GM21717 (cell line): ENCODE measurements at regions not wholly inside any gene's neighbourhood (a gene's known extent, or its start where the extent isn't known, plus 50 kb on each side); places are given as distances from the start of the nearest gene placed in this dataset.

Source experiments
- ATAC-seq: cut with Tn5 transposase; IDR thresholded peaks from one replicate; pipeline ENCODE4 v1.9.1; 2021; ENCODE audit warnings: mild to moderate bottlenecking, moderate library complexity; ENCODE audit not compliant: unreplicated experiment

DNA sequence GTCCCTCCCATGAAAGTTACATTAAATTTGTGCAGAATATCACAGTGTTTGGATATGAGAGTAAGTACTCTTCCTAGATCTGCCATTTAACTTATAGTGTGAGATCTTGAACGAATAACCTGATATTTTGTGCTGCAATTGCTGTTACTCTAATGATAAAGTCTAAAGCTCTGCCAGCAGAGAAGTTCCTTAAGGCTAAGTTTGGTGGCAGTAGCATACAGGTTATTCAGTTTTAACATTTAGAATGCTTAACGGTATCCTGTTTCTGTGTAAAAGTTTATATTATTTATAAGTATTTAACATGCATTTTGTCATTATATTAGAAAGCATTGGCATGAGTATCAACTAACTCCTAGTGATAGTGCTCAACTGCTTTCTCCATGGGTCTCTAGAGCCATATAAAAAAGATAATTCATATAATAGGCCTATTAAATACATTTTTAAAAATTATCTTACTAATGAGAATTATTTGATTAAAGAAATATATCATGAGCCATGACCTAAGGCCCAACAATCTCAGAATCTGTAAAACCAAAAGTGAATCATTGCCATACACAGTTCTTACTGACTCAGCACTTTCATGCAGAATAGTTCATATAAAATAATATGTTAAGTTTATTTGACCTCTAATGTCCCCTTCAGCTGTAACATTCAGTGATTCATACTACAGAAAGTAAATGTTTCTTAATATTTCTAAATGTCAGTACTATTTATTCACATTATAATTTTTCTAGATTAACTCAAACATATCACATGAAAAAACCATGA is 1058.6 kb downstream of the TRHDE start:
- ATAC-seq, result no peak

- ATAC-seq, result no peak
These were observed 1069.5 kb downstream of the TRHDE start for GRCh38 chr12:73341559-73342247.

DNA sequence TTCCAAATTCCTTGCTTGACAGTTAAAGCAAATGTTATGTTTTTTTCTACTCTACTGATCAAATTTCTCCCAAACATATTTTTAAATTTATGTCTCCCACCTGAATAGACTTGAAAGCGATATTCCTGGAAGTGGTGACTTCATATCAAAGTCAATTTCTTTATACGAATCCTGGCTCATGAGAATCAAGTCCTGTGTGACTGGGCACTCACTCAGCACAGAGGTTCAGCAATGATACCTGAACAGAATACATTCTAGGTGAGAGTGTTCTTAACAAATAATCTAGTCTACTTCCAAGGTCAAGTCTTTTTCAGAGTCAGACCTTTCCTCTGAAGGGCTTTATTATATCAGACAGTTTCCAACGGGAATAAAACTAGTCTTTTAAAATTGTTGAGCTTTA is 1070.6 kb downstream of the TRHDE start:
- ATAC-seq, result no peak

- ATAC-seq, result no peak
These were observed 1080.7 kb downstream of the TRHDE start for GRCh38 chr12:73352826-73353225.

DNA sequence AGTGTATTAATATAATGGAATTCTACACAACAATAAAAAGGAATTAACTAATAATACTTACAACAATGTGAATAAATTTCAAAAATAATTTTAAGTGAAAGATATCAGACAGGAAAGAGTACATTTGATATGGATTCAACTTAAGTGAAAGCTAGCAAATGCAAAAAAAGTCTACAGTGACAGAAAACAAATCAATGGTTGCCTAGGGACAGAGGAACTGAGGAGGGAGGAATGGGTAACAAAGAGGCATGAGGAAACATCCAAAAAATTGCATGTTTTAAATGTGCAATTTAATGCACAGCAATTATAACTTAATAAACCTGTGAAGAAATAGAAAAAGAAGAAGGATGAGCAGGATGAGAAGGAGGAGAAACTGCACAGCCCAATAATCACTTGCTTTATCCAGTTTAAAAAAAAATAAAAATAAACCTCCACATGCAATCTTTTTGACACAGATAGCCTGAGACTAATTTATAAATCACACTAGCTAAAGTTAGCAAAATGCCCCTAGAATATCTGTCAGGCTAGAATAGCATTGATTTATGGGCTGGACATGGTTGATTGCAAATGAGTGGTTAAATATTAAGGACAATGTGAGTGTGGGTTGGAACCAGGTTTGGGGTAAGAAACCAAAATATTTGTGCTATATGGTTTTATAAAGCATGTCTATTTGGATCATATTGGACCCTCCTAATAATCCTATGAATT is 1089.1 kb downstream of the TRHDE start:
- ATAC-seq, result no peak

DNA sequence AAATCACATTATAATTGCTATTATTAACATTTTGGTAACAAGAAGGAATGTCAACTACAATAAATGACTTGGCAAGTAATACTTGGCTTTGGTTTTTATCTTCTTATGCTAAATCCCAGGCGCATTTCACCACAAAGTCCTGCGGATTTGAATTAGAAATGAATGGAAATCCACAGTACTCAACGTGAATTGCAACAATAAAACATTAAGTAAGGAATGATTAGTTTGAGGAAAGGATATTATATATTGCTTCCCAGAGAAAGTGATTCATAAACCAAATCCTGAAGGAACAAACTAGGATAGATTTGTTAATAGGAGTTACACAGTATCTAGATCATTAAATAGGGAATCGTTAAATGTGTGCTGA is 1089.7 kb downstream of the TRHDE start:
- ATAC-seq, result no peak

DNA sequence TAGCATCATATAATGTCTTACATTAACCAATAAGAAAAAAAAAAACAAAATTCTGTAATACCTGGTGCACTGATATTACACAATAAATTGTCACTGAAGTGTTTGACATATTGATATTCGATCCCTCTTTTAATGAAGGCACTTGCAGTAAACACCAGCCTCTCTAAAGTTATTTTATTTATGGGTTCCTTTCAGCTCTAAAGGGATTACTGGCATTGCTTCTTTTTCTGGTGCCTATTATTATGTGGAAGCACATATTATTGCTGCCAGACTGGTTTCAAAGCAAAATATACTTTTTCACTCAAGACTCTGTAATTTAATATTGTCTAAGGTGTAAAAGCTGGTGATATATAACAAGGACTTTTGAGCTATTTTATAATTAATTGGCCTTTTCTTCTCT is 1090.5 kb downstream of the TRHDE start:
- ATAC-seq, result no peak

- ATAC-seq, result no peak
These were observed 1100.7 kb downstream of the TRHDE start for GRCh38 chr12:73372856-73373255.

DNA sequence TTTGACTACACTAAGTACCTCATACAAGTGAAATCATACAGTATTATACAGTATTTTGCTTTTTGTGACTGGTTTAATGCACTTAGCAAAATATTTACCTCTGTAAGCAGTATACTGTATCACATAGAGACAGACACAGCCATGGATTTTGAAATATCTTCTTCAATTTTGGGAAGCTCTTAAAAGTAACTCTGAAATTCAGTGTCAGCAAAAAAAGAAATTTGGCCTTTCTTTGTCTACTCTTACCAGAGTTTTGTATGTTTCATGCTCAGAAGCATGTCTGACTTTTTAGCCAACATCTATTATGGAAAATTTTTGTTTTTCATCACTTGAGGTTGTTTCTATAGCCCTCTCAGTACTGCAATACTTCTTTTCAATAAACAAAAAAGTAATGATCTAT is 1102.2 kb downstream of the TRHDE start:
- ATAC-seq, result no peak

GRCh38 chr12:73383584-73384222 is 1111.5 kb downstream of the TRHDE start:
- ATAC-seq, result no peak

GRCh38 chr12:73384592-73384991 is 1112.4 kb downstream of the TRHDE start:
- ATAC-seq, result no peak

- ATAC-seq, result no peak
These were observed 1118.1 kb downstream of the TRHDE start for GRCh38 chr12:73390261-73390660.

DNA sequence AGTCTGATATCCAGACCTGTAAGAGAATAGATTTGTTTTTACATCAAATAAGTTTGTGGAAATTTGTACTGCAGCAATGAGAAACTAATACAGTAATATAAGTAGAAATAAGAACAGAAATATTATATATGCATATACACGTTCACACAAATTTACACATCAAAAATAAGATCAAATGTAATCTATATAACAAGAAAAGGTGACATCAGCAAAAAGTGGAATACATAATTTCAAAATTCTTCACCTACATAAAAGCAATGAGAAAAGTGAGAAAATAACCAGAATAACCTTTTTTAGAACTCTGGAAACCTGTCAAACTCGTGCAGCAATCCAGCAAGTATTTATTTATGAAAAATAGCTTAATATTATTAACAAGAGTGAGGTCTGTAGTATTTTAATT is 1124.6 kb upstream of the ATXN7L3B start:
- no peak for ATAC-seq

GRCh38 chr12:73413974-73414373 is 1123.7 kb upstream of the ATXN7L3B start:
- ATAC-seq, result no peak

DNA sequence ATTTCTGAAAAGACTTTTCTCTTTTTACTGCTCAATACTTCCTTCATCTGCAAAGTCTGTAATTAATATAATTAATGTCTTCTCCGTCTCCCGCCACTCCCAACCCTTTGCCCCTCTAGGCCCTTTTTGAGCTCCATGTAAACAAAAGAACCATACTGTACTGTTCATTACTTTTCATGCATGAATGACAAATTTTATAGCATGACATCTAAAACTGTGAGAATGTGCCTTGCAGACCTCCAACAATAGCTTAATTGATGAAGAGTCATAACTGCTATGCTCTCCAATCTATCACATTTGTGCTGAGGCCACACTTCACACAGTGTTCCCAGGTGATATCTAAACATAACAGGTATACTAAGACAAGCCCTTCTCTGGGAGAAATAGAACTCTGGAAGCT is 1122.7 kb upstream of the ATXN7L3B start:
- ATAC-seq, result no peak

GRCh38 chr12:73418541-73418940 is 1119.1 kb upstream of the ATXN7L3B start:
- ATAC-seq, result no peak

GRCh38 chr12:73421832-73422231 is 1115.8 kb upstream of the ATXN7L3B start:
- ATAC-seq, result no peak

- no peak for ATAC-seq
These were observed 1113.2 kb upstream of the ATXN7L3B start for GRCh38 chr12:73424484-73424883.

- peak; percentile 84 for ATAC-seq
These were observed 1091.8 kb upstream of the ATXN7L3B start for GRCh38 chr12:73445658-73446324.

DNA sequence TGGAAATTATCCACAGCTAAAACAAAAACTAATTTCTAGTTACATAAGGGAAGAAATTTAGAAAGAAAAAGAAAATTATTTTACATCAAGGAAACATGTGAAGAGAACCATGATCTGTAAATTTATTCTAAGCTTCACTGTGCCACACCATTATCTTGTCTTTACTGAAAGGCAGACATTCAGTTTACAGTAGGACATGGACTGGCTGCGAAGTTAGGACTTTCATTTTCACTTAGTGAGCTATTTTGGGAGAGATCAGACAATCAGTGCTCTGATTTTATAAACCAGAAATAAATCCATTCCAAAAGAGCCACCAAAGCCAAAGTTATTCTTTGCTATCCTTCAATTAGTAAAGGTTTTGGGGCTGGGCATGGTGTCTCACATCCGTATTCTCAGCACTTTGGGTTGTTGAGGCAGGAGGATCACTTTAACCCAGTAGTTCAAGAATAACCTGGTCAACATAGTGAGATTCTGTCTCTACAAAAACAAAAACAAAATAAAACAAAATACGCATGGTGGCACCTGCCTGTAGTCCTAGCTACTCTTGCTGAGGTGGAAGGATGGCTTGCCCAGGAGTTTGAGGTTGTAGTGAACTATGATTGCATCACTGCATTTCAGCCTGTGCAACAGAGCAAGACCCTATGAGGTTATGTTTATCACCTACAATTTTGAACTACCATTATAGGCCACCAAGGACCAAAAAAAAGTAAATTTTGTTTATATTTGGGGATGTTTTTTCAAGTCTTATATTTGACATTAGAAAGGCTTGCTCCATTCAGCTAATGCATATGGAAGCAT is 1084.8 kb upstream of the ATXN7L3B start:
- ATAC-seq, result no peak
